HPDE6-E6E7 (cell line): ENCODE measurements at regions not wholly inside any gene's neighbourhood (a gene's known extent, or its start where the extent isn't known, plus 50 kb on each side); places are given as distances from the start of the nearest gene placed in this dataset.
"Not testable (repeated sequence)": the region's sequence is repeated elsewhere in the genome, so short reads cannot be mapped to it uniquely, and the experiment has no call there.

Source experiments
- DNase-seq: peaks from one replicate; pipeline ENCODE4 v3.0.0; 2011; ENCODE audit warnings: missing footprints; ENCODE audit errors: extremely low spot score

DNA sequence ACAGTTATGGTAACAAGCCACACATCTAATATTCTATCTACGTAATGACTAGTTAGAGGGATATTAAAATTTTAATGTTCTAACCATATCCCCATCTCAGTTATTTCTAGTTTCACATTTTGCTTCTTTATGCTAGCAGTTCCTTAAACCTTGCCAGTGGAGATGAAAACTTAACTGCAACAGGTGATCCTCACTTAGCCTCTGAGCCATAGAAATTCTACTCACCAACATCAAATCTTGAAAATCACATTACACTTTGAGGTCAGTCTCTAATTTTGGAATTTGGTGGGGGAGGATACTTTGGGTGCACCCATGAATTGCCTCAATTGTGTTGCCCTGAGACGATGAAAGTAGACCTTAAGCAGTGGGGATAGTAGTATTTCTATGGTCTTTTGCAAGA is 256.4 kb downstream of the GATA3 start:
- no peak for DNase-seq

DNA sequence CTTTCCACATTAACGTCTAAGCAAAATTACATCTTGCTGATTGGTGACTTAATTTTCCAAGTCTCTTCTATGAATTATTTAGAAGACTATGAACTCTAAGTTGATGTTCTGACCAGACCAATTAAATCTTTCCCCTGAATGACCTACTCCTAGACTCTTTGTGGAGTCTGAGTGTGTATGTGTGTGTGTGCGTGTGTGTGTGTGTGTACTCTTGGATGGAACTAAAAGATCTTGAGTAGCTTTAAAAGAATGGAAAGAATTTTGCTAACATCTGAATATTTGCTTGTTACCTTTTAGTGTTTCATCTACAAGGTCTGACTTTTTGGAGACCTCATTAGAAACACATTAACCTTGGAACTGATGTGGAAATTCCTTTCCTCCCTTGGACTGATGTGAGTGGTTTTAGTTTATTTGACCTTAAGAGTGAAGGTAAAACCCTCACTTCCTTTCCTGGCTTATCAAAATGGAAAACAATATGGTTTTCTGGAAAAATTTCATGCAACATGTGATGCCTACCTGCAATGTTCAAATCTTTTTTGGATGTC is 257.1 kb downstream of the GATA3 start:
- DNase-seq: no peak

DNA sequence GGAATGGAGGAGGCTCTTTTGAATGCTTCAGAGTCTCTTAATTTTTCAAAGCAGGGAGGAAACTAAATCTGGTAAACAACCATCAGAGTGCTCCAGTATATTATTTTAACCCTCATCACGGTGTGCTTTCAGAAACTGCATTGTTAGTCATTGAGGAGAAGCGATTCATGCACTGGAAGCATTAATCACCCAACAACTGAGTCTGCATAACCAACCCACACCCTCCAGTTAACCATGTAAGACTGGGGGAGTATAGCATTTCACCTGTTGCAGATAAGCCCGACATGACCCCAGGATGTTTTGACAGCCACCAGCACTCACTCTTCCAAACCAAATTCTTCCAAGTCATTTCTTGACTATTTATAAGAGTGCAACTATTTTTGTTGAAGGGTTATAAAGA is 257.6 kb downstream of the GATA3 start:
- DNase-seq: no peak

DNA sequence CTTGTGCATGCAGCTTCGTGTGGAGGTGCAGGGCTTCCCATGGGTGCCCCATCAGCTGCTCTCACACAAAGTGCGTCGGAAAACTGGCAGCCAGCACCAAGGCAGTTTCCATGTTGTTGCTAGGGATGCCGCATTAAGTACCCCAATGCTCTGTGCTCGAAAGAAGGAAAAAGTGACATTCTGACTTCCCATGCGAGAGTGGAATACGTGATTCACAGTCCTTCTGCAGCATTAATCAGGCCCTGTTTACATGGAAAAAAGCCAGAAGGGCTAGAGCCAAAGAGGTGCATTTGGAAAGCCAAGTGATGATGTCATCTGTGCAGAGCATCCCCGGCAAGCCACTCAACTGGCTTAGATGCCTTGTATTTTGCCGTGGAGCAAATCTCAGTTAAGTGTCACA is 258.3 kb downstream of the GATA3 start:
- DNase-seq: no peak

DNA sequence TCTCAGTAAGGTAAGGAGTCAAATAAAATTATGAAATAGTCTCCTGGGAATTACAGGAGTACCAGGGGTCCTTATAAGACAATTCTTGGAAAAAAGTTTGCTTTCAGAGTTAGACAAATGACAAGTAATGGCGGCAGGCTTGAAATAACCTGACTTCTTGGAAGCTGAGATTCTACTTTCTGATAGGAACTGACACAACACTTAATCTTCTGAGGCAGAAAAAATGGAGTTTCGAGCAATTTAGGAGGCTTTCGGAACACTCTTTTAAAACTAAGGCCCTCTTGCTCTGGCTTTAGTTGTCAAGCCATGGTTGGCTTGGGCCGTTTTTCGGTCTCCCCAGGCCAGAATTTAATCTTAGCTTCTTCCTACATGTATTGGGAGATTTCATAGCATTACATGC is 260.0 kb downstream of the GATA3 start:
- no peak for DNase-seq

DNA sequence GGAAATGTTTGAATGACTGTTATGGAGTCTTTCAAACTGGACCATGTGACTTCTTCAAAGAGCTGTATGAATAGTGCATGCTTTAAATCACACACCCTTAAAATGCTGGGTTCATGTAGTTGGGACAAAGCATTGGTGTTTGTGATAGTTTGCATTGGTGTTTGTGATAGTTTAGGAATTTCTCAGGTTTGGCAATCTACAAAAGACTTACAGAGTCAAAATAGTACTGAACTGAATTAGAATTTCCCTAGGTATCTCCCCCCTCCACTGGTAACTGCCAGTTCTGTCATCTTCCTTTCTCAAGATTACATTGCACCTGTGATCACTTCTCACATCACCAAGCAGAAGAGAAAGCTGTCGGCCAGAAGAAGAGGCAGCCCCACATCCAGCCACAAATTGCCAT is 261.1 kb downstream of the GATA3 start:
- no peak for DNase-seq

DNA sequence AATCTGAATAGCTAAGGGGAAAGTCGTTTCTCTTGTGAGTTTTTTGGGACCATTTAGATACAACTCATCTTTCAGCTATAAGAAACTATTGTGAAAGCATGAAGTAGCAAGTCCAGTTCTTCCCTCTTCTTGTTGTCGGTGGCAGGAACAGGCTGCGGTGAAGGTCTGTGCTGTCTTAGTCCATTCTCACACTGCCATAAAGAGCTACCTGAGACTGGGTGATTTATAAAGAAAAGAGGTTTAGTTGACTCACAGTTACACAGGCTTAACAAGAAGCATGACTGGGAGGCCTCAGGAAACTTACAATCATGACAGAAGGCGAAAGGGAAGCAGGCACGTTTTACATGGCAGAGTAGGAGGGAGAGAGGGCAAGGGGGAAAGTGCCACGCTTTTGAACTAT is 261.8 kb downstream of the GATA3 start:
- no peak for DNase-seq

DNA sequence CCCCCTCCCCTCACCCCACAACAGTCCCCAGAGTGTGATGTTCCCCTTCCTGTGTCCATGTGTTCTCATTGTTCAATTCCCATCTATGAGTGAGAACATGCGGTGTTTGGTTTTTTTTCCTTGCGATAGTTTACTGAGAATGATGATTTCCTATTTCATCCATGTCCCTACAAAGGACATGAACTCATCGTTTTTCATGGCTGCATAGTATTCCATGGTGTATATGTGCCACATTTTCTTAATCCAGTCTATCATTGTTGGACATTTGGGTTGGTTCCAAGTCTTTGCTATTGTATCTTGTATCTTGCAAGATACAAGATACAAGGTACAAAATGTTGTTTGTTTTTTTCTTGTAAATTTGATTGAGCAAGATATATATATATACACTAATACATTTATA is 263.9 kb downstream of the GATA3 start:
- not testable (repeated sequence) for DNase-seq

DNA sequence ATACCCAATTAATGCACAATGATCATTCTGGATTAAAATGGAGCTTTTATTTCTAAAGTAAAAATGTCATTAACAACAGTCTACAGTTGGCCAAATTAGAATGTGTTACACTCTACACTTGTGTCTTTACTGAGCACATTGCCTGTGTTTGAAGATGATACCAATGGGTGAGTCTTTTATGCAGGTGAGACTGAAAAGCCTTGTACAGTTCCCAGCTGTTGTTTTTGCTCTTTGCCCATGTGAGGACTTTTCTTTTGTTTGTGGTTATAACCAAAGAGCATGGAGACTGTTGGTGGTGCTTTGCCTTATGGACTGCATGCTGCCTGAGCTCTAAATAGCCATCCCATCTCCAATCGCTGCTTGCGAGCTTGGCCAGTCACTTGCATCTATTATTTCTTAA is 264.5 kb downstream of the GATA3 start:
- DNase-seq: no peak

DNA sequence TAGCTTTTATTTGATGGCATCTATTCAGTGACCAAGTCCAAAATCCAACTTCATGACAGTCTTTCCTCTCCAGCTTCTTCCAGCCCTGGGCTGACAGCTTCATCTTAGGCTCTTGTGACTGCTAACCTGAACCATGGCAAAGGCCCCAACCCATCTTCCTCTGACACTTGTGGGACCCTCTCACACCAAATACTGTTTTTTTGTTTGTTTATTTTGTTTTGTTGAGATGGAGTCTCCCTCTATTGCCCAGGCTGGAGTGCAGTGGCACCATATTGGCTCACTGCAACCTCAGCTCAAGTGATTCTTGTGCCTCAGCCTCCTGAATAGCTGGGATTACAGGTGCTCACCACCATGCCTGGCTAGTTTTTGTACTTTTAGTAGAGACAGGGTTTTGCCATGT is 265.2 kb downstream of the GATA3 start:
- DNase-seq: no peak

DNA sequence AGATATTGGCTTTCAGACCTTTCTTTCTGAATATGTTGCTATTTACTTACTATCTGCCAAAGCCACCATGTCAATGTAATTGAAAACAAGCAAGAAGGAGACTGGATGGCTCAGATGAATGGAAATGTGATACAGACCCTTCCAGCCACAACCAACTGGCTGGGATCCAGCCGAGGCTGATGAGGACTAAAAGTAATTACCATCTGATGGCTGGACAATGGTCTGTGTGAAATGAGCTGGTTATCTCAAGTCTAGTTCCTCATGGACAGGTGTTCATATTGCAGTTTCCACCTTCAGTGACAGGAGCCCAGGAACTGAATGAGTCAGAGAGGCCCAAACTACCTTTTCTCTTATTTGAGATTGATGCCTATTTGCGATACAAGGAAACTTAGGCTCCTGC is 267.5 kb downstream of the GATA3 start:
- no peak for DNase-seq

DNA sequence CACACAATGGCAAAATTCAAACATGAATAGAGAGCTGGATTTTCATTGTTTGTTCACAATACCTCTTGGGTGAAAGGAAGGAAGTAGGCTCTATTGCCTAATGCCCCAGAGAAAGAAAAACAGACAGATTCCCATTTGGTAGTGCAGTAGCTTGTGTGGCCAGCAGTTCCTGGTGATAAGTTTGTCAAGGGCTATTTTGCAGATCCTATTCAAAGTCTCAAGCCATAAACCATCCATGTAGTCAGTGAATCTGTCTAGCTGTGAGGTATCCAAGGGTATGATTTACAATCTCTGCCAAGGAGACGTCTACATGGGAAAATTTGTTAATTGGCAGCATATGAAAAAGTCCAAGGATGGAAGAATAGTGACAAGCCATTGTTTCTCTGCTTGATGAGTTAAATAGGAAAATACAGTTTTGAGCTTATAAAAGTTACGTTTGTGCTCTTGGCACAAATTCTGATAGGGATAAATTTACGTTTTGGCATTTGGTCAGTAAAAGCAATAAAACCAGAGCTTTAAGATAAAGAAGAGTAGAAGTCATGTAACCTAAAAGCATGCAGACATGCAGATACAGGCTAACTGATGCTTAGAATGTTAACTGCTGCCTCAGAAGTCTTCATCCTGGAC is 269.1 kb downstream of the GATA3 start:
- no peak for DNase-seq

DNA sequence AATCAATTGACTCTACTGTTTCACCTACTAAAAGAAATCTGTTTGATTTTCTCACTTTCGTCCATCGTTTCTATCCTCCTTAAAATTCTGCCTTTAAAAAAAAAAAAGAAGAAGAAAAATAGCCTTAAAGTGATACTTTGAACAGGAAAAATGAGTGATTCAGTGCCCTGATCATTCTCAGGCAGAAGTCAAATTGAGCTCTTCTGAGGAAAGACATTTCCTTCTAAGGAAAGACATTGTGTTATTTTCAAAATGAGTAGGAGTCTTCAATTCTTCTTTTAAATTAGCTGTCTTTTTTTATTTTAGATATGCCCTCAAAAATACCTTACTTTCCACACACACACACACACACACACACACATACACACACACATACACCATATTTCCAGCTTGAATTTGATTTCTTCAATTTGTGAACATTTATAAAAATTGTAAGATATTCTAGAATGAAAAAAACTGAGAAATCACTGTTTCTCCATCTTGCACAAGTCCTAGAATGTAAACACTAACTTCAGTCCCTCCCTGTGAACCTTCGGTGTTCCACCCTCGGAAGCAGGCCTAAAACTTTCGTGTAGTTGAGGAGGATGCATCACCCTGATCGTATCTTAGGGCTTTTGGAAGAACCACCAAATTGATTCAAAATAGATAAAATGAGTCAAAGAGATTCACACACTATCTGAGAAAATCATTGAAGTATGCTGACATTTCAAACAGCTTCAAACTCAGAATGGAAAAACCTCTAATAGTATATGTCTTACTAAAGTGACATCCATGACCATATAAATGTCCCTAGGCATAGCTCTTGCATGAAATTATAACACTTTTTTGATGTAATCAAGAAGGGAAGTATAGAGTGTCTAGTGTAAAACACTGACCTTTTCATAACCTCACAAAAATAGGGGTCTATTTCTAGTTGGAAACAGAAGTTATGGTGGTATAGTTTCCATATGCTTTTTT is 270.8 kb downstream of the GATA3 start:
- DNase-seq: no peak

DNA sequence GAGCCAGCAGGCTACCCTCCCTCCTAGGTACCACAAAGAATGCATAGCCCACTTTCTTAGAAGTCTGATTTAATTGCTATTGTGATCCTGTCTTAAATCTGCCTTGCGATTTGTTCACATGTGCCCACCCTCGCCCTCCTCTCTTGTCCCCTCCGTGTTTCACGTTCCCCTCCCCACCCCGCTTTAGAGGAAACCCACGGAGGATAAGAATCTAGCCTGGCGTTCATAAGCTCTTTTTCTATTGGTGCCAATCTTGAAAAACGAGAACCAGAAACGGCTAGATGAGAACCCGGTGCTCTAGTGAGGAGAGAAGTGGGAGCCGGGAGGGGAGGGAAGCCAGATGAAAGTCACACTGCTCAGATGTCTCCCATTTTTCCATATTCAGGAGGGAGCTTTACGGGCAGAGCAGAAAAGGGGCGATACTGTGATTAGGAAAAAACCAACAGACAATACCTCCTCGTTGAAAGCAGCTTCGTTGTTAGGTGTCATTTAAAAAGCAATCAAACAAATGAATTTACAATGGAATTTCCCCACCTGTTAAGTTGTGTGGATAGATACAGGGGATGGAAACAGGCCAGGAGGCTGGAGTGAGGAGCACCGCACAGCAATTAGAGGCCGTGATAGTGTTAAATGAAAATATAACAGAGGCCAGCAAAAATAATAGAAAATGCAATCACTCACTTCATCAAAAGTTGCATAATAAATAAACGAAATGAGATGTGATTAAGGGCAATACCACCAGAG is 272.1 kb downstream of the GATA3 start:
- DNase-seq: no peak

DNA sequence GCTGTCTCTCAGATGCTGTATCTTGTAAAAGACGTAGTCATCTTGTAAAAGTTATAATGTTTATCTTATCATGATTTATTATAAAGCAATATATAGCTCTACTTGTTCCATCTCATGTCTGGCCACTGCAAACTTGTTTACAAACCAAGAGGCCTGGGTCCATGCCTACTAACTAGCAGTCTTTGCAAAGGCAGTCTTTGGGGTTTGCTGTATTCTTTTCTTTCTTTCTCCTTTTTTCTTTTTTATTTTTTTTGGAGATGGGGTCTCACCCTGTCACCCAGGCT is 272.6 kb downstream of the GATA3 start:
- DNase-seq: no peak

DNA sequence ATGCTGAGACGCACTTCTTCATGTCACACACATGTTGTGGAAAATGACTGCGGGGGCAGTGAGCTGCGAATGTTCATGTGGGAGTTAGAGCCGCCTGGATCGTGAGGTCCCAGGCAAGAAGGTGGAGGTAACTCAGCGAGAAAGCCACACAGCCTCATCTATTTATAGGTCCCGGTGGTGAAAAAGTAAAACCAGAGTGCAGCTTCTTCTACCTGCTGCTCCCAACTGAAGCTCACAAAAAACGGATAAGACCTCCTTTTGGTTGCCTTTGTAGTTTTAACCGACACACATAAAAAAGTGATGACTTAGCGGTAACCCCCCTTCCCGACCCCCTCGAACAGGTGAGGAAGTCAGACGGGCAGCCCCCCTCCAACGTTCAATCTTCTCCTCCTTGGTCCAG is 276.9 kb downstream of the GATA3 start:
- DNase-seq: no peak

DNA sequence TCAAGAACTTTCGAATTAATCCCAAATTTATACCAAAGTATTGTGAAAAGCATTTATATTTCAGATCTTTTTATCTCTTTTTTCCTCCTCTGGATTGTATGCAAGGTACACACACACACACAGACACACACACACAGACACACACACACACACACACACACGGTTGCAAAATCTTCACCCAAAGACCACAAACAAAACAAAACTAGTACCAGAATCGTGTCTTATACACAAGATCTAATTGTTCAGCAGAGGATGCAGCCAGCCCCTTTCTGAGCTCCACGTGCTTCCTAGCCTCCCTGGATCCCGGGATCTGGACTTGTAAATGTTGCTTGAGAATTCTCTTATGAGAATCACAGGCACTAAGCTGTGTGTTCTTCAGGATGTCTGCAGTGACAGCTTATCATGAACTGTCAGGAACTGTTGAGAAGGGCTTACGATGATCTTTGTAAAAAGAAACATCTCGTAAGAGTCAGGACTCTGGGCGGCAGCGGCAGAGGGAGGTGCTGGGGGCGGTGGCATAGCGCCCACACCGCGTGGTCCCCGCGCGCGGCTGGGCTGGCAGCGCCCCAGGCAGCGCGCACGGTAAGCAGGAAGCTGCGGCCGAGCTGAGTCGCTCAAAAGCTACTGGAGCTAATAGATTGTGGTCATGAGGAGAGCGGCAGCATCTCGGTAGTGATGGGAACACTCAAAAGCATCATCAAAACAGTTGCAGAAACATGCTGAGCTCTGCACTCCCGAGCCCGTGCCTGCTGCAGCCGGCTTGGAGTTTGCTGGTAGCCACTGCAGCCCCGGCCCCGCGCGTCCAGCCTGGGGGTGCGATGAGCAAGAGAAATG is 277.6 kb downstream of the GATA3 start:
- peak; percentile 10 for DNase-seq

DNA sequence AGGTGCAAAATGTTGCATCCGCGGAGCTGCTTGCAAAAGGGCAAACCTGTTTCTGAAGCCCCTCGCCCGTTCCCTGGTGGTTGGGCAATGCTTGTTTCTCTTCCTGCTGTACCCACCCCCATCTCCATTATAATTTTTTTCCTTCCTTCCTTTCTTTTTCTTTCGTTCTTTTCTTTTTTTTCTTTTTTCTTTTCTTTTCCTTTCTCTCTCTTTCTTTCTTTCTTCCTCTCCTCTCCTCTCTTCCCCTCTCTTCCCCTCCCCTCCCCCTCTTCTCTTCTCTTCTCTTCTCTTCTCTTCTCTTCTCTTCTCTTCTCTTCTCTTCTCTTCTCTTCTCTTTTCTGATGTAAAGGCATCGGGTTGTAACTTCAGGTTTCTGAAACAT is 278.2 kb downstream of the GATA3 start:
- no peak for DNase-seq

DNA sequence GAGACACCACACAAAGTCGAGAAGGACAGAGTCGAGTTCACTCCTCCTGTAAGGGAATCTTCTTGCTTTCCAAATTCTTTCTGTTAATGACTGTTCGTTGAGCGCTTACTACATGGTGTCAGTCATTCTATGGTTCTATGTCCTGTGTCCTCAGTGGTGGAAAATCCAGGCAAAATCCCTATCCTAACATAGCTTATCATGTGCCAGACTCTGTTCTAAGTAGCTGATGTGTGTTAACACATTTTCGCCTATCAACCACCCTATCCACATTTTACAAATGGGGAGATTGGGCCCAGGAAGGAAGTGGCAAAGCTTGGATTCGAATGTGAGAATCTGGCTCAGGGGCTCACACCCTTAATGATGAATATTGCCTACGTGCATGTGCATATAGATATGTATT is 280.1 kb downstream of the GATA3 start:
- DNase-seq: no peak

DNA sequence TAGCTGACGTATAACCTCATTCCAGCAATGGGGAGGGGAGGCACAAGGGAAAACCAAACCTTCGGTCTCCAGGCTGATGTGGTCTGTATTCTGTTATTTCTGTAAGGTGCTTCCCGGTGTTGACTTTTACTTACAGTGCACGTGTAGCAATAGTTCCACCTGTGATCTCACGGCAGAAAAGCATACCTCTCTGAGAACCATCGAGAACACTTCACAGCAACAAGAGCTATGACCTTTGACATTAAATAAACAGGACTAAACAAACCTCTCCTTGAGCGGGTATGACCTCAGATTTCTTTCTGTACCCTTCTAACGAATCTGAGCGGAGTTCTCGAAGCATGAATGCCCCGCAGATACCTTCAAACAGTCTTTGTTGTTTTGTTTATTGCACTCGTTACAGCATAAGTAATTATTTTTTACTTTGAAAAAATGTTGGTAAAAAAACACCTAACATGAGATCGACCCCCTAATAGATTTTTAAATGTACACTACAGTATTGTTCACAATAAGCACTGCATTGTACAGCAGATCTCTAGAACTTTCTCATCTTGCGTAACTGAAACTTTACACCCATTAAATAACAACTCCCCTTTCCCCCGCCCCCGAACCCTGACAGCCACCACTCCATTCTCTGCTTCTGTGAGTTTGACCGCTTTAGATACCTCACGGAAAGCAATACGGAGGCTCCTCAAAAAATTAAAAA is 282.3 kb downstream of the GATA3 start:
- no peak for DNase-seq

DNA sequence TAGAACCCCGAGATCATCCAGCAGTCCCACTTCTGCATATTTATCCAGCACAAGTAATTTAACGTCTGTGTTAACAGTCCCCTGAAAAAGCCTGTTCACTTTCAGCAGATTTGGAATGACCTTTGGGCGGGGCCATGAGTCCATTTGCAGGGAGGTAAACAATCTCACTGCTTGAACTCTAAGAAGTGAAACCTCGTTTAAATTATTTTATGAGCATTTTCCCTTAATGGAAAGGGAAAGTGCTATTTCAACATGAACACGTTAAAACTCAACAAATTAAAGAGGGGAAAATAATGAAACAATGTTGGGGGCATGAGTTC is 282.8 kb downstream of the GATA3 start:
- no peak for DNase-seq
